Epithelial cell of esophagus (primary cell): ENCODE measurements at regions not wholly inside any gene's neighbourhood (a gene's known extent, or its start where the extent isn't known, plus 50 kb on each side); places are given as distances from the start of the nearest gene placed in this dataset.

ENCODE experiments used
- DNase-seq: peaks from one replicate; pipeline ENCODE4 v3.0.0; 2010; ENCODE audit warnings: low read depth
- H3K4me3 ChIP-seq: 2 replicates; pipeline ENCODE4 v1.5.1; 2011; ENCODE audit warnings: mild to moderate bottlenecking, low read length, control low read depth
- CTCF ChIP-seq: IDR thresholded peaks from 2 replicates; pipeline ENCODE4 v1.5.1; 2011; ENCODE audit warnings: low read depth, mild to moderate bottlenecking, low read length, control low read depth, inconsistent platforms; ENCODE audit not compliant: insufficient read depth; ENCODE audit errors: missing control alignments

GRCh38 chr6:102229271-102229670, 835.8 kb downstream of the GRIK2 start:
- DNase-seq: no peak
- no peak overlapping the region for H3K4me3 ChIP-seq
- TF ChIP-seq CTCF: no peak
